HCT116 (cell line): ENCODE measurements at regions not wholly inside any gene's neighbourhood (a gene's known extent, or its start where the extent isn't known, plus 50 kb on each side); places are given as distances from the start of the nearest gene placed in this dataset.

Experiments used
- ATAC-seq: fragments of 200-7000 bp; cut with Tn5 transposase; 2 replicates; pipeline ENCODE4 v1.9.1; 2020; ENCODE audit warnings: mild to moderate bottlenecking, moderate library complexity
- BruUV-seq: library from RNA; stranded (reverse); fragments of 400-500 nt; replicated peaks from 2 replicates; lab custom pipeline; 2021; lab: Mats Ljungman, UMichigan
- CTCF ChIA-PET: fragments of 300-600 bp; sonication (Branson Sonifier 250); formaldehyde crosslinking; loops from one replicate; lab custom pipeline; 2021; ENCODE audit warnings: antibody characterized with exemption; lab: Charles Lee
- POLR2A ChIA-PET: fragments of 300-600, 350-600 bp; sonication (Branson Sonifier 250); formaldehyde crosslinking; loops from one replicate; lab custom pipeline; 2021; ENCODE audit warnings: antibody characterized with exemption; lab: Charles Lee
- RAD21 ChIA-PET, 2 experiments: fragments of 300-600 bp; sonication (Branson Sonifier 250); formaldehyde crosslinking; loops; one replicate each; lab custom pipeline; 2023; ENCODE audit warnings: low total read pairs in 2 of 2; ENCODE audit not compliant: uncharacterized antibody in 2 of 2, unreplicated experiment in 2 of 2, low non-redundant PET in 1 of 2; lab: Charles Lee
- DNase-seq: peaks from one replicate; pipeline ENCODE4 v3.0.0-alpha.2; 2010; ENCODE audit warnings: low read depth, low spot score
- H2AFZ ChIP-seq: fragments of 200-600 bp; shearing (Covaris generic), sonication (generic); 2 replicates; pipeline ENCODE4 v1.6.1; 2017; ENCODE audit warnings: low read depth, mixed run types, mixed read lengths, antibody characterized with exemption, low read length; ENCODE audit not compliant: poor library complexity, severe bottlenecking
- H3K27ac ChIP-seq: 2 replicates; pipeline ENCODE4 v1.5.1; 2012; ENCODE audit warnings: low read depth, low read length
- H3K27me3 ChIP-seq: fragments of 200-600 bp; sonication (generic); 2 replicates; pipeline ENCODE4 v1.6.1; 2016; ENCODE audit warnings: mixed run types, low read length, mixed read lengths; ENCODE audit not compliant: insufficient read depth
- H3K36me3 ChIP-seq, 2 experiments: fragments of 200-500 bp in 1 of 2; fragments of 200-600 bp in 1 of 2; sonication (Bioruptor generic) in 1 of 2; sonication (generic) in 1 of 2; 2 replicates each; pipeline versions ENCODE4 v1.5.1 to v1.6.1; 2014 to 2016; ENCODE audit warnings: low read length in 2 of 2, inconsistent platforms in 1 of 2, mixed read lengths in 1 of 2, mixed run types in 1 of 2; ENCODE audit not compliant: insufficient read depth in 2 of 2, control insufficient read depth in 1 of 2
- H3K4me1 ChIP-seq, 2 experiments: fragments of 200-600 bp in 1 of 2; sonication (generic) in 1 of 2; 2 replicates each; pipeline versions ENCODE4 v1.5.1 to v1.6.1; 2012 to 2017; ENCODE audit warnings: low read length in 2 of 2, inconsistent platforms in 1 of 2, mild to moderate bottlenecking in 1 of 2, mixed read lengths in 1 of 2, mixed run types in 1 of 2, moderate library complexity in 1 of 2; ENCODE audit not compliant: insufficient read depth in 2 of 2, control insufficient read depth in 1 of 2
- H3K4me2 ChIP-seq: fragments of 200-600 bp; sonication (generic); 2 replicates; pipeline ENCODE4 v1.6.1; 2017; ENCODE audit warnings: mixed run types, low read length, mixed read lengths
- H3K4me3 ChIP-seq, 2 experiments: fragments of 200-600 bp in 1 of 2; sonication (generic) in 1 of 2; replicated peaks in 1 of 2; 2 replicates each; pipeline ENCODE4 v1.5.1; 2011 to 2016; ENCODE audit warnings: low read length in 2 of 2, control low read depth in 1 of 2, low read depth in 1 of 2, mild to moderate bottlenecking in 1 of 2, mixed read lengths in 1 of 2, mixed run types in 1 of 2
- H3K79me2 ChIP-seq: fragments of 200-600 bp; sonication (generic); 2 replicates; pipeline ENCODE4 v1.6.1; 2017; ENCODE audit warnings: mild to moderate bottlenecking, mixed run types, low read length, moderate library complexity, mixed read lengths; ENCODE audit not compliant: insufficient read depth
- H3K9ac ChIP-seq: fragments of 200-600 bp; sonication (generic); 2 replicates; pipeline ENCODE4 v1.6.1; 2016; ENCODE audit warnings: low read length, mixed read lengths
- H3K9me2 ChIP-seq: fragments of 200-600 bp; sonication (generic), shearing (Covaris generic); 2 replicates; pipeline ENCODE4 v1.6.1; 2017; ENCODE audit warnings: mixed run types, mild to moderate bottlenecking, moderate library complexity; ENCODE audit not compliant: insufficient read depth
- H3K9me3 ChIP-seq, 2 experiments: fragments of 200-500 bp in 1 of 2; fragments of 200-600 bp in 1 of 2; sonication (Bioruptor generic) in 1 of 2; sonication (generic) in 1 of 2; 2 replicates each; pipeline ENCODE4 v1.6.1; 2014 to 2017; ENCODE audit warnings: low read length in 2 of 2, mixed read lengths in 2 of 2, inconsistent platforms in 1 of 2, low read depth in 1 of 2, mild to moderate bottlenecking in 1 of 2, mixed run types in 1 of 2, moderate library complexity in 1 of 2; ENCODE audit not compliant: control insufficient read depth in 1 of 2, insufficient read depth in 1 of 2
- H4K20me1 ChIP-seq: fragments of 200-600 bp; sonication (generic), shearing (Covaris generic); 2 replicates; pipeline ENCODE4 v1.6.1; 2017; ENCODE audit warnings: mixed run types, mild to moderate bottlenecking, moderate library complexity; ENCODE audit not compliant: insufficient read depth
- CEBPB ChIP-seq: IDR thresholded peaks from 2 replicates; pipeline ENCODE4 v1.6.1; 2012; ENCODE audit warnings: low read depth
- CTCF ChIP-seq, 3 experiments: fragments of 200-600 bp in 1 of 3; sonication (generic) in 1 of 3; IDR thresholded peaks in 2 of 3; conservative IDR thresholded peaks in 1 of 3; 2 replicates each; pipeline ENCODE4 v1.5.1; 2012 to 2017; ENCODE audit warnings: low read depth in 2 of 3, low read length in 2 of 3, antibody characterized with exemption in 1 of 3, borderline replicate concordance in 1 of 3, control low read depth in 1 of 3, mild to moderate bottlenecking in 1 of 3, mixed read lengths in 1 of 3, mixed run types in 1 of 3, moderate library complexity in 1 of 3; ENCODE audit not compliant: insufficient read depth in 1 of 3
- EZH2 ChIP-seq: fragments of 200-600 bp; sonication (generic); IDR thresholded peaks from 2 replicates; pipeline ENCODE4 v1.6.1; 2017; ENCODE audit warnings: antibody characterized with exemption, mixed run types
- EZH2phosphoT487 ChIP-seq: fragments of 200-600 bp; IDR thresholded peaks from 2 replicates; pipeline ENCODE4 v1.6.1; 2018; ENCODE audit warnings: antibody characterized with exemption, borderline replicate concordance
- JUND ChIP-seq: IDR thresholded peaks from 2 replicates; pipeline ENCODE4 v1.6.1; 2012
- POLR2A ChIP-seq: IDR thresholded peaks from 2 replicates; pipeline ENCODE4 v1.7.0; 2011; ENCODE audit warnings: borderline replicate concordance; ENCODE audit not compliant: insufficient read depth, insufficient read length; ENCODE audit errors: extremely low read depth
- POLR2AphosphoS5 ChIP-seq: IDR thresholded peaks from 2 replicates; pipeline ENCODE4 v1.6.1; 2011; ENCODE audit warnings: mild to moderate bottlenecking, low read depth, low read length, moderate library complexity
- REST ChIP-seq: IDR thresholded peaks from 2 replicates; pipeline ENCODE4 v1.6.1; 2012; ENCODE audit warnings: low read depth
- SIN3A ChIP-seq: IDR thresholded peaks from 2 replicates; pipeline ENCODE4 v1.6.1; 2012; ENCODE audit warnings: low read depth
- SP1 ChIP-seq: IDR thresholded peaks from 2 replicates; pipeline ENCODE4 v1.6.1; 2012; ENCODE audit warnings: low read depth
- SRF ChIP-seq: IDR thresholded peaks from 2 replicates; pipeline ENCODE4 v1.6.1; 2012; ENCODE audit warnings: low read depth
- TCF7L2 ChIP-seq: IDR thresholded peaks from 2 replicates; pipeline ENCODE4 v1.7.0; 2011; ENCODE audit warnings: borderline replicate concordance, inconsistent platforms; ENCODE audit not compliant: insufficient read depth, insufficient read length; ENCODE audit errors: extremely low read depth
- ZFX ChIP-seq: fragments of 450-650 bp; IDR thresholded peaks from 2 replicates; pipeline ENCODE4 v1.6.1; 2017
- ZNF274 ChIP-seq: fragments of 200-500 bp; sonication (Bioruptor generic); IDR thresholded peaks from 2 replicates; pipeline ENCODE4 v1.6.1; 2014; ENCODE audit warnings: mild to moderate bottlenecking, low read depth, low read length, inconsistent platforms
- intact Hi-C: fragments of 100-400 bp; cut with micrococcal nuclease; formaldehyde crosslinking; loops from 2 replicates; pipeline ENCODE4 v1.10.0; 2022
- TF ChIP-seq, protein P1 (sequence below): IDR thresholded peaks from 2 replicates; pipeline ENCODE4 v1.6.1; 2011; ENCODE audit warnings: mild to moderate bottlenecking, low read length, moderate library complexity; ENCODE audit not compliant: insufficient replicate concordance; ENCODE audit errors: extremely low read depth
- TF ChIP-seq, protein P2 (sequence below): IDR thresholded peaks from 2 replicates; pipeline ENCODE4 v1.6.1; 2012
- TF ChIP-seq, protein P3 (sequence below): IDR thresholded peaks from 2 replicates; pipeline ENCODE4 v1.6.1; 2012

DNA sequence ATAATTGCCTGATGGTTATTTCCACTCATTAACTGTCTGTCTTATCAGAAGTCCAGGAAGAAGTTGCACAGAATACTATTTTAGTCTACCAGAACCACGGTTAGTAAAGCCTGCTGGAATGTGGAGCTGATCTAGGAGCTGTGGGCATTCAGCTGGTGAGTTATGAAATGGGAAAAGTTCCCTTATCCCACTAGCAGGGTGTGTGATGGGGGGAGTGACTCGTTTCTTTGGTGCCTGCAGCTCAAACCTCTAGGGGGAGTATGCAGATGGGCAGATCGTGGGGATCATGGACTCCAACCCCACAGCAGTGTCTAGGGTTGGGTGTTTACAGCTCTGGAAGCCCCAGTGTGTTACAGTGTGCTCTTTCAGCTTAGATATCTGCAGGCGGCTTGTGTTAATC lies 305.7 kb upstream of the BOD1L1 start:
- Histone ChIP-seq H3K9me2 (no peaks in the 10 kb centered on the region), H3K4me1 (no peaks in the 10 kb centered on the region), H4K20me1 (no peaks in the 10 kb centered on the region), H3K4me2 (no peak overlapping the region), H3K9ac (no peak overlapping the region), H3K36me3 (no peaks in the 10 kb centered on the region), H3K27me3 (no peaks in the 10 kb centered on the region), H2AFZ (no peak overlapping the region), H3K9me3 (peaks cover 0 to 4% of the 10 kb centered on the region in 2 experiments; a peak in 1 of 4 replicates), H3K79me2 (no peaks in the 10 kb centered on the region), H3K27ac (no peak overlapping the region), H3K4me3 (no peak overlapping the region)
- ATAC-seq, result no peak
- DNase-seq, result no peak
- BruUV-seq, result no TSS peak
- TF ChIP-seq TCF7L2 (no peak), ZNF274 (no peak), SIN3A (no peak), CEBPB (no peak), POLR2A (no peak), CTCF (IDR thresholded peaks at IDR 0.05 in 2 of 3, conservative IDR thresholded peaks at IDR 0.05 in 1 of 3; ENCODE audit: borderline replicate concordance in 1 of 3, insufficient read depth in 1 of 3, low read depth in 2 of 3, low read length in 2 of 3) (no peak), POLR2AphosphoS5 (no peak), JUND (no peak), ZFX (no peak), SRF (no peak), REST (no peak), EZH2phosphoT487 (no peak), EZH2 (no peak), SP1 (no peak)
- TF ChIP-seq, protein P1, sequence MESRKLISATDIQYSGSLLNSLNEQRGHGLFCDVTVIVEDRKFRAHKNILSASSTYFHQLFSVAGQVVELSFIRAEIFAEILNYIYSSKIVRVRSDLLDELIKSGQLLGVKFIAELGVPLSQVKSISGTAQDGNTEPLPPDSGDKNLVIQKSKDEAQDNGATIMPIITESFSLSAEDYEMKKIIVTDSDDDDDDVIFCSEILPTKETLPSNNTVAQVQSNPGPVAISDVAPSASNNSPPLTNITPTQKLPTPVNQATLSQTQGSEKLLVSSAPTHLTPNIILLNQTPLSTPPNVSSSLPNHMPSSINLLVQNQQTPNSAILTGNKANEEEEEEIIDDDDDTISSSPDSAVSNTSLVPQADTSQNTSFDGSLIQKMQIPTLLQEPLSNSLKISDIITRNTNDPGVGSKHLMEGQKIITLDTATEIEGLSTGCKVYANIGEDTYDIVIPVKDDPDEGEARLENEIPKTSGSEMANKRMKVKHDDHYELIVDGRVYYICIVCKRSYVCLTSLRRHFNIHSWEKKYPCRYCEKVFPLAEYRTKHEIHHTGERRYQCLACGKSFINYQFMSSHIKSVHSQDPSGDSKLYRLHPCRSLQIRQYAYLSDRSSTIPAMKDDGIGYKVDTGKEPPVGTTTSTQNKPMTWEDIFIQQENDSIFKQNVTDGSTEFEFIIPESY, result no peak
- TF ChIP-seq, protein P2, sequence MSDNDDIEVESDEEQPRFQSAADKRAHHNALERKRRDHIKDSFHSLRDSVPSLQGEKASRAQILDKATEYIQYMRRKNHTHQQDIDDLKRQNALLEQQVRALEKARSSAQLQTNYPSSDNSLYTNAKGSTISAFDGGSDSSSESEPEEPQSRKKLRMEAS, result no peak
- TF ChIP-seq, protein P3, sequence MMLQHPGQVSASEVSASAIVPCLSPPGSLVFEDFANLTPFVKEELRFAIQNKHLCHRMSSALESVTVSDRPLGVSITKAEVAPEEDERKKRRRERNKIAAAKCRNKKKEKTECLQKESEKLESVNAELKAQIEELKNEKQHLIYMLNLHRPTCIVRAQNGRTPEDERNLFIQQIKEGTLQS, result no peak
- POLR2A ChIA-PET, result no interaction called here
- CTCF ChIA-PET, result no interaction called here
- RAD21 ChIA-PET, result no interaction called here
- intact Hi-C loops, result no loop called here
